ENCODE measurements at regions not wholly inside any gene's neighbourhood (a gene's known extent, or its start where the extent isn't known, plus 50 kb on each side); places are given as distances from the start of the nearest gene placed in this dataset.
"Not testable (repeated sequence)": the region's sequence is repeated elsewhere in the genome, so short reads cannot be mapped to it uniquely, and the experiment has no call there.

- TF ChIP-seq CTCF (IDR thresholded peaks at IDR 0.05); EZH2 (IDR thresholded peaks at IDR 0.05; ENCODE audit: borderline replicate concordance, insufficient read depth, low read depth, low read length, poor library complexity, severe bottlenecking): not testable (repeated sequence)
These were observed 187.2 kb downstream of the LMLN start for GRCh38 chr3:198147213-198147612.

Data from B cell (primary cell).